Endothelial cell of umbilical vein (primary cell): ENCODE measurements at regions not wholly inside any gene's neighbourhood (a gene's known extent, or its start where the extent isn't known, plus 50 kb on each side); places are given as distances from the start of the nearest gene placed in this dataset.

Experiments
- BruUV-seq: library from RNA; stranded (reverse); fragments of 400-500 nt; replicated peaks from 2 replicates; lab custom pipeline; 2021; lab: Mats Ljungman, UMichigan
- CTCF ChIA-PET: fragments of 300-600, 350-600 bp; sonication (Branson Sonifier 250); formaldehyde crosslinking; loops from one replicate; lab custom pipeline; 2021; ENCODE audit warnings: antibody characterized with exemption, inconsistent platforms; lab: Charles Lee
- POLR2A ChIA-PET: fragments of 300-600, 350-600 bp; sonication (Branson Sonifier 250); formaldehyde crosslinking; loops from one replicate; lab custom pipeline; 2021; ENCODE audit warnings: antibody characterized with exemption, inconsistent platforms; lab: Charles Lee
- DNase-seq: peaks from one replicate; pipeline ENCODE4 v3.0.0-alpha.2; 2011; ENCODE audit warnings: low read depth, low spot score
- FAIRE-seq: peaks from 2 replicates; lab custom pipeline; 2011; peaks lifted over from hg19 to GRCh38; lab: Jason Lieb, UNC
- H2AFZ ChIP-seq: 2 replicates; pipeline ENCODE4 v1.6.0; 2012; ENCODE audit warnings: low read depth, low read length, control low read depth, inconsistent platforms
- H3K27ac ChIP-seq: 2 replicates; pipeline ENCODE4 v1.5.1; 2011; ENCODE audit warnings: low read depth, mild to moderate bottlenecking, control low read depth, low read length, moderate library complexity; ENCODE audit not compliant: insufficient read depth
- H3K27me3 ChIP-seq, 2 experiments: 2 replicates each; pipeline versions ENCODE4 v1.6.0 to v1.6.1; 2011; ENCODE audit warnings: low read length in 2 of 2, mixed read lengths in 1 of 2; ENCODE audit not compliant: control insufficient read depth in 2 of 2, insufficient read depth in 2 of 2
- H3K36me3 ChIP-seq, 2 experiments: 2 replicates in 1 of 2; 3 replicates in 1 of 2; pipeline ENCODE4 v1.5.1; 2011; ENCODE audit warnings: low read length in 2 of 2, mild to moderate bottlenecking in 1 of 2, moderate library complexity in 1 of 2; ENCODE audit not compliant: control insufficient read depth in 2 of 2, insufficient read depth in 2 of 2; ENCODE audit errors: extremely low read depth in 1 of 2
- H3K4me1 ChIP-seq: 3 replicates; pipeline ENCODE4 v1.5.1; 2011; ENCODE audit warnings: mild to moderate bottlenecking, low read length; ENCODE audit not compliant: control insufficient read depth, insufficient read depth; ENCODE audit errors: extremely low read depth
- H3K4me2 ChIP-seq: 2 replicates; pipeline ENCODE4 v1.6.1; 2011; ENCODE audit warnings: low read length, control low read depth, mixed read lengths; ENCODE audit not compliant: insufficient read depth
- H3K4me3 ChIP-seq, 3 experiments: fragments of 200-600 bp in 1 of 3; sonication (generic), shearing (Covaris generic) in 1 of 3; replicated peaks in 1 of 3; 2 replicates each; pipeline ENCODE4 v1.5.1; 2011 to 2016; ENCODE audit warnings: control low read depth in 3 of 3, low read length in 3 of 3, mild to moderate bottlenecking in 2 of 3, inconsistent platforms in 1 of 3, low read depth in 1 of 3, moderate library complexity in 1 of 3; ENCODE audit not compliant: insufficient read depth in 1 of 3
- H3K79me2 ChIP-seq: 2 replicates; pipeline ENCODE4 v1.6.0; 2012; ENCODE audit warnings: low read length, inconsistent platforms; ENCODE audit not compliant: control insufficient read depth, insufficient read depth
- H3K9ac ChIP-seq: replicated peaks from 2 replicates; pipeline ENCODE3; 2011; ENCODE audit warnings: low read length, control low read depth; ENCODE audit not compliant: insufficient read depth; ENCODE audit errors: extremely low read depth
- H3K9me1 ChIP-seq: replicated peaks from 3 replicates; pipeline ENCODE4 v1.6.0; 2011; ENCODE audit warnings: mild to moderate bottlenecking, low read length; ENCODE audit not compliant: control insufficient read depth, insufficient read depth; ENCODE audit errors: extremely low read depth
- H3K9me3 ChIP-seq: replicated peaks from 2 replicates; pipeline ENCODE4 v1.5.1; 2012; ENCODE audit warnings: low read length, inconsistent platforms; ENCODE audit not compliant: control insufficient read depth, insufficient read depth
- H4K20me1 ChIP-seq: replicated peaks from 2 replicates; pipeline ENCODE3; 2011; ENCODE audit warnings: mild to moderate bottlenecking, low read length; ENCODE audit not compliant: control insufficient read depth, insufficient read depth; ENCODE audit errors: extremely low read depth
- EZH2 ChIP-seq: IDR thresholded peaks from 2 replicates; pipeline ENCODE4 v1.6.1; 2012; ENCODE audit warnings: borderline replicate concordance, low read depth, mild to moderate bottlenecking, moderate library complexity, low read length, inconsistent platforms; ENCODE audit not compliant: severe bottlenecking
- FOS ChIP-seq: IDR thresholded peaks from 2 replicates; pipeline ENCODE4 v1.6.1; 2011; ENCODE audit warnings: mild to moderate bottlenecking, low read length, moderate library complexity, borderline replicate concordance; ENCODE audit not compliant: insufficient read depth
- GATA2 ChIP-seq: IDR thresholded peaks from 2 replicates; pipeline ENCODE4 v1.7.0; 2011; ENCODE audit warnings: low read depth, mild to moderate bottlenecking, moderate library complexity, mixed read lengths, low read length; ENCODE audit not compliant: insufficient read length, insufficient read depth
- JUN ChIP-seq: IDR thresholded peaks from 2 replicates; pipeline ENCODE4 v1.6.1; 2011; ENCODE audit warnings: borderline replicate concordance, low read depth; ENCODE audit not compliant: insufficient read length, insufficient read depth
- MYC ChIP-seq: IDR thresholded peaks from one replicate; pipeline ENCODE4 v1.6.1; 2011; ENCODE audit warnings: mild to moderate bottlenecking, low read depth, low read length
- POLR2A ChIP-seq: IDR thresholded peaks from 2 replicates; pipeline ENCODE4 v1.6.1; 2012; ENCODE audit warnings: low read depth, mild to moderate bottlenecking, control low read depth, low read length
- POLR2AphosphoS5 ChIP-seq: IDR thresholded peaks from 2 replicates; pipeline ENCODE4 v1.6.1; 2012; ENCODE audit warnings: low read depth, mild to moderate bottlenecking, control low read depth, low read length, moderate library complexity; ENCODE audit not compliant: insufficient read depth
- dilution Hi-C: fragments of 300-500 bp; cut with MboI; formaldehyde crosslinking; loops from one replicate; pipeline ENCODE4 v1.15.0; 2019; ENCODE audit warnings: low sequenced_read_pairs; ENCODE audit not compliant: extremely low pct_ligation_motif_present
- intact Hi-C: fragments of 100-400 bp; cut with micrococcal nuclease; formaldehyde crosslinking; loops from one replicate; pipeline ENCODE4 v1.10.0; 2022
- TF ChIP-seq, protein P1 (sequence below): IDR thresholded peaks from 2 replicates; pipeline ENCODE4 v1.6.1; 2011; ENCODE audit not compliant: insufficient read depth, insufficient read length
- TF ChIP-seq, protein P2 (sequence below), 2 donors: IDR thresholded peaks; 1 replicate in 1 of 2; 2 replicates in 1 of 2; pipeline ENCODE4 v1.5.1; 2011; ENCODE audit warnings: low read length in 2 of 2, mild to moderate bottlenecking in 2 of 2, moderate library complexity in 2 of 2, control low read depth in 1 of 2, inconsistent platforms in 1 of 2, low read depth in 1 of 2; ENCODE audit not compliant: insufficient read depth in 1 of 2; ENCODE audit errors: extremely low read depth in 1 of 2

GRCh38 chr1:81554534-81554933, 246.2 kb upstream of the ADGRL2 start:
- Histone ChIP-seq H3K4me2 (no peak overlapping the region), H3K36me3 (no peaks in the 10 kb centered on the region), H3K27me3 (no peaks in the 10 kb centered on the region), H3K9me3 (no peaks in the 10 kb centered on the region), H2AFZ (no peak overlapping the region), H3K9me1 (no peaks in the 10 kb centered on the region), H3K4me1 (no peaks in the 10 kb centered on the region), H3K9ac (no peak overlapping the region), H3K79me2 (no peaks in the 10 kb centered on the region), H4K20me1 (no peaks in the 10 kb centered on the region), H3K4me3 (no peak overlapping the region), H3K27ac (no peak overlapping the region)
- no peak for DNase-seq
- no peak for FAIRE-seq
- TF ChIP-seq GATA2 (no peak), POLR2AphosphoS5 (no peak), EZH2 (no peak), FOS (no peak), JUN (no peak), POLR2A (no peak), MYC (no peak)
- TF ChIP-seq, protein P1, sequence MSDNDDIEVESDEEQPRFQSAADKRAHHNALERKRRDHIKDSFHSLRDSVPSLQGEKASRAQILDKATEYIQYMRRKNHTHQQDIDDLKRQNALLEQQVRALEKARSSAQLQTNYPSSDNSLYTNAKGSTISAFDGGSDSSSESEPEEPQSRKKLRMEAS: no peak
- TF ChIP-seq, protein P2, sequence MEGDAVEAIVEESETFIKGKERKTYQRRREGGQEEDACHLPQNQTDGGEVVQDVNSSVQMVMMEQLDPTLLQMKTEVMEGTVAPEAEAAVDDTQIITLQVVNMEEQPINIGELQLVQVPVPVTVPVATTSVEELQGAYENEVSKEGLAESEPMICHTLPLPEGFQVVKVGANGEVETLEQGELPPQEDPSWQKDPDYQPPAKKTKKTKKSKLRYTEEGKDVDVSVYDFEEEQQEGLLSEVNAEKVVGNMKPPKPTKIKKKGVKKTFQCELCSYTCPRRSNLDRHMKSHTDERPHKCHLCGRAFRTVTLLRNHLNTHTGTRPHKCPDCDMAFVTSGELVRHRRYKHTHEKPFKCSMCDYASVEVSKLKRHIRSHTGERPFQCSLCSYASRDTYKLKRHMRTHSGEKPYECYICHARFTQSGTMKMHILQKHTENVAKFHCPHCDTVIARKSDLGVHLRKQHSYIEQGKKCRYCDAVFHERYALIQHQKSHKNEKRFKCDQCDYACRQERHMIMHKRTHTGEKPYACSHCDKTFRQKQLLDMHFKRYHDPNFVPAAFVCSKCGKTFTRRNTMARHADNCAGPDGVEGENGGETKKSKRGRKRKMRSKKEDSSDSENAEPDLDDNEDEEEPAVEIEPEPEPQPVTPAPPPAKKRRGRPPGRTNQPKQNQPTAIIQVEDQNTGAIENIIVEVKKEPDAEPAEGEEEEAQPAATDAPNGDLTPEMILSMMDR (IDR thresholded peaks at IDR 0.05; ENCODE audit: extremely low read depth in 1 of 2, insufficient read depth in 1 of 2, low read depth in 1 of 2, low read length in 2 of 2): no peak
- dilution Hi-C loops: no loop called here
- ChIA-PET CTCF (interaction anchor here (1.0 to 1.3 kb wide), 3 partner anchors 204 to 266 kb away, joined by 3 to 7 read pairs (median 5); no protein-coding TSS in a partner anchor), POLR2A (no interaction called here)
- BruUV-seq: no TSS peak
- intact Hi-C loops: no loop called here
